Large intestine (tissue), 3 donors: ENCODE measurements at regions not wholly inside any gene's neighbourhood (a gene's known extent, or its start where the extent isn't known, plus 50 kb on each side); places are given as distances from the start of the nearest gene placed in this dataset.

Experiments
- DNase-seq, 2 donors: peaks; one replicate each; pipeline versions ENCODE4 v3.0.0 to v3.0.0-alpha.2; 2013
- H3K27ac ChIP-seq: one replicate; pipeline ENCODE4 v1.5.1; 2013; ENCODE audit warnings: low read length
- H3K27me3 ChIP-seq: 2 replicates; pipeline ENCODE4 v1.6.1; 2013; ENCODE audit warnings: low read length; ENCODE audit not compliant: control insufficient read depth, insufficient read depth
- H3K36me3 ChIP-seq: 2 replicates; pipeline ENCODE4 v1.6.1; 2013; ENCODE audit warnings: low read length; ENCODE audit not compliant: control insufficient read depth, insufficient read depth
- H3K4me1 ChIP-seq: one replicate; pipeline ENCODE4 v1.6.1; 2013; ENCODE audit warnings: low read length; ENCODE audit not compliant: control insufficient read depth, insufficient read depth
- H3K4me3 ChIP-seq: one replicate; pipeline ENCODE4 v1.5.1; 2013; ENCODE audit warnings: low read length
- H3K9me3 ChIP-seq: one replicate; pipeline ENCODE4 v1.6.1; 2013; ENCODE audit warnings: mild to moderate bottlenecking, low read depth, low read length, moderate library complexity; ENCODE audit not compliant: control insufficient read depth
- WGBS: methylation state at CpG from one replicate; pipeline ENCODE4 v1.1.5; 2013; ENCODE audit warnings: low lambda C conversion rate; ENCODE audit not compliant: insufficient coverage; 5-methylcytosine and 5-hydroxymethylcytosine counted together

- no peaks in the 10 kb centered on the region for H3K9me3 ChIP-seq
- no peak for DNase-seq
- no peak overlapping the region for H3K4me3 ChIP-seq
- H3K27me3 ChIP-seq = no peaks in the 10 kb centered on the region
- no peaks in the 10 kb centered on the region for H3K4me1 ChIP-seq
- no peak overlapping the region for H3K27ac ChIP-seq
- H3K36me3 ChIP-seq = no peaks in the 10 kb centered on the region
Measured at GRCh38 chr10:62652564-62652963, 152.0 kb upstream of the ADO start.

DNA sequence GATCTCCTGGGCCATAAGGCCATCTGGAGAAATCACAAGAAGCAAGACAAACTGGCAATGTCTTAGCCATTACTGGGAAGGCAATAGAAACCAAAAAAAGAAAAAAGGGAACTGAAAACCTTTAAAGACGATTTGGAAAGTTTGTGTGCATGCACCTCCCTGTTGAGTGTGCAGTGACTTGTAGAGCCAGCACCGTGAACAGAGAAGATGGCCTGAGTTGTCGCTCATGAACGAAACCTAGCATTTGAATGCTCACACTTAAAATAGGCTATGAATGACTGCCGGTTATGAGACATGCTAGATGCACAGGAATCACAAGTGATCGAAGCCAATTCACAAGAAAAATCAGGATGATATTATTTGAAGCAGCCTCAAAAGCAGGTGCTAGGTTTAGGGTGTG is 151.3 kb upstream of the ADO start:
- 100% methylated on average over 1 of the region's 6 CpGs for WGBS
- no peak for DNase-seq
- Histone ChIP-seq H3K4me1 (no peaks in the 10 kb centered on the region), H3K9me3 (no peaks in the 10 kb centered on the region), H3K27ac (no peak overlapping the region), H3K4me3 (no peak overlapping the region), H3K36me3 (no peaks in the 10 kb centered on the region), H3K27me3 (no peaks in the 10 kb centered on the region)

DNA sequence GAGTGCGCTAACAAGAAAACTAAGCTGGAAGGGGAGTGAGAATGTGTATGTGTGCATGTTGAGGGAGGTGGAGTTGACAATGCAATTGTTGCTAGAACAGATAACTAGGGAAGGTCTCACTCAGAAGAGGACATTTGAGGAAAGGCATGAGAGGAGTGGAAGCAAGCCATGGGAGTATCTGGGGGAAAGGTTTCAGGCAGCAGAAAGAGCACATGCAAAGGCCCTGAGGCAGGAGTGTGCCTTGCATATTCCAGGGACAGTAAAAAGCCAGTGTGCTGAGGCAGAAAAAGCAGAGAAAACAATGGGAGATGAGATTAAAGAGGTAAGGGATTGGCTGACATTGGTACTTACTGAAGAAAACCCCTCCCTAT is 149.6 kb upstream of the ADO start:
- H3K4me1 ChIP-seq = no peaks in the 10 kb centered on the region
- no peak overlapping the region for H3K4me3 ChIP-seq
- DNase-seq = no peak
- H3K27me3 ChIP-seq = no peaks in the 10 kb centered on the region
- 100% methylated on average over 1 of the region's 1 CpG for WGBS
- H3K9me3 ChIP-seq = no peaks in the 10 kb centered on the region
- H3K27ac ChIP-seq = no peak overlapping the region
- H3K36me3 ChIP-seq = no peaks in the 10 kb centered on the region

- H3K36me3 ChIP-seq = no peaks in the 10 kb centered on the region
- no peak overlapping the region for H3K4me3 ChIP-seq
- H3K27me3 ChIP-seq = no peaks in the 10 kb centered on the region
- H3K27ac ChIP-seq = no peak overlapping the region
- H3K4me1 ChIP-seq = no peaks in the 10 kb centered on the region
- no peak for DNase-seq
- no CpG with 5 or more reads among the region's 6 CpGs for WGBS
- H3K9me3 ChIP-seq = no peaks in the 10 kb centered on the region
Measured at GRCh38 chr10:62655337-62655994, 149.1 kb upstream of the ADO start.

- Histone ChIP-seq H3K4me1 (no peaks in the 10 kb centered on the region), H3K4me3 (no peak overlapping the region), H3K27ac (no peak overlapping the region), H3K27me3 (no peaks in the 10 kb centered on the region), H3K9me3 (no peaks in the 10 kb centered on the region), H3K36me3 (no peaks in the 10 kb centered on the region)
- WGBS = 100% methylated on average over 1 of the region's 20 CpGs
- no peak for DNase-seq
Measured at GRCh38 chr10:62657244-62657835, 147.2 kb upstream of the ADO start.

DNA sequence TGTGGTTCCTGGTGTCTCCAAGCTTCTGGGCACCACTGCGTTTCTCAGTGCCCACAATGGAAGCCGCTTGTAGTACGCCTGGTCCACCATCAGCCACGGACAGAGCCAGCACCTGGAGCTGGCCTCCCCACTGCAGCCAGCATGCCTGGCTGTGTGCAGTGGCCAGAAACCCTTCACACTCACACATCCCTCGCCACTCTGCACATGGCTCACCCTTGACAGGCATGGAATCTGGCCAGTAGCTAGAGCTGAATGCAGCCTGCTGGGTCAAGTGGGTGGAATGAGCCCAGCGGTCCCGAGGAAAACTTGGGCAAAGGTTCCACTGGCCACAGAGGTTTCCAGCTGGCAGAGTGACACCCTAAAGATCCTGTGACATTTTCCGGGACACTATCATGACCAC is 146.0 kb upstream of the ADO start:
- Histone ChIP-seq H3K36me3 (no peaks in the 10 kb centered on the region), H3K27ac (no peak overlapping the region), H3K4me3 (no peak overlapping the region), H3K9me3 (no peaks in the 10 kb centered on the region), H3K27me3 (no peaks in the 10 kb centered on the region), H3K4me1 (no peaks in the 10 kb centered on the region)
- no peak for DNase-seq
- WGBS = no CpG with 5 or more reads among the region's 8 CpGs

GRCh38 chr10:62661143-62661542 is 143.4 kb upstream of the ADO start:
- DNase-seq = no peak
- H3K9me3 ChIP-seq = no peaks in the 10 kb centered on the region
- H3K27ac ChIP-seq = no peak overlapping the region
- no peaks in the 10 kb centered on the region for H3K27me3 ChIP-seq
- no peaks in the 10 kb centered on the region for H3K4me1 ChIP-seq
- WGBS = no CpG with 5 or more reads among the region's 3 CpGs
- no peaks in the 10 kb centered on the region for H3K36me3 ChIP-seq
- no peak overlapping the region for H3K4me3 ChIP-seq

DNA sequence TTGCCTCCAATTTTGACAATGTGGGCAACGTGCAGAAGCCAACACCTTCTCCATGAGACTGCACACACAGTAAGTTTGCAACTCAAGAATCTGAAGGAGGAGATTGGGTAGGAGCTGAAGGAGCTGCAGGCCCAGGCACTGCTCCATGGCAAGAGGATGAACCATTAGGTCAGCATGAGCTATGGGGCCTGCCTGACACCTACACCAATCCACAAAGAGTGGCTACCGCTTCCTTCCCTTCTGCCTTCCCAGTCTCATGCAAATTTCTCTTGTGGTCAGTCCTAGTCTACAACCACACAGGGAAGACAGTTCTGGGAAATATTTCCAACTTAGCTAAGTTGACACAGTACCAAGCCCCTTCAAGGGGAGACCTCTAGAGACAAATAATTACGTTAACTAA is 142.0 kb upstream of the ADO start:
- Histone ChIP-seq H3K27ac (no peak overlapping the region), H3K36me3 (no peaks in the 10 kb centered on the region), H3K9me3 (no peaks in the 10 kb centered on the region), H3K4me3 (no peak overlapping the region), H3K27me3 (no peaks in the 10 kb centered on the region), H3K4me1 (no peaks in the 10 kb centered on the region)
- no CpG with 5 or more reads among the region's 3 CpGs for WGBS
- DNase-seq = no peak

DNA sequence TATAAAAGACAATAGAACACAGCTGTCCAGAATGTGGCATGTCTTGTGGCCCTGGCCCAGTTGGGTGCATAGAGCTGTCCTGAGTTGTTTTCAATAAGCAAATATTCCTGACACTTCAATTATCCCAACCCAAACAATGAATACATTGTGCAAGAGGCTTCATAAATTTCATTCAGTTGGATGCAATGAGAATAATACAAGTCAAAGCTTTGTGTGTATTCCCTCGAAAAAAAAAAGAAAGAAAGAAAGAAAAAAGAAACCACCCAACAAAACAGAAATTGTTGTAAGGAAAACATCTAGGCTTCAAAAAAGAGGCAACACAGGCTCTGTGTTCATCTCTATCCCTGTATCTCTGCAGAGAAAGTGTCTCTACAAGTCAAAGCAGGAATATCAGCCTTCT is 138.7 kb upstream of the ADO start:
- 100% methylated on average over 1 of the region's 1 CpG for WGBS
- H3K36me3 ChIP-seq = no peaks in the 10 kb centered on the region

DNA sequence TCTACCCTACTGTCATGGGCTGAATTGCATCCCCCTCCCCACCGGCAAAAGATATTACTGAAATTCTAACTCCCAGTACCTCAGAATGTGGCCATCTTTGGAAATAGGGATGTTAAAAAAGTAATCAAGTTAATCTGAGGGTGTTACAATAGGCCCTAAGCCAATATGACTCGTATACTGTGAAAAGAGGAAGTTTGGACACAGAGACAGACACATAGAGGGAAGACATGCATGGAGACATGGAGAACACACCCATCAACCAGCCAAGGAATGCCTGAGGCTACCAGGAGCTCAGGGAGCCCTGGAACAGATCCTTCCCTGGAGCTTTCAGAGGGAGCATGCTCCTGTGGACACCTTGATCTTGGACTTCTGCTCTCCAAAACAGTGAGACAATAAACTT is 138.2 kb upstream of the ADO start:
- Histone ChIP-seq H3K4me3 (no peak overlapping the region), H3K27ac (no peak overlapping the region), H3K9me3 (no peaks in the 10 kb centered on the region), H3K4me1 (no peaks in the 10 kb centered on the region), H3K36me3 (no peaks in the 10 kb centered on the region), H3K27me3 (no peaks in the 10 kb centered on the region)
- WGBS = no CpG with 5 or more reads among the region's 2 CpGs
- DNase-seq = no peak

More for the DNA sequence above, 138.7 kb upstream of the ADO start:
- Histone ChIP-seq H3K4me3 (no peak overlapping the region), H3K4me1 (no peaks in the 10 kb centered on the region), H3K27me3 (no peaks in the 10 kb centered on the region), H3K9me3 (no peaks in the 10 kb centered on the region), H3K27ac (no peak overlapping the region)
- DNase-seq = no peak

GRCh38 chr10:62669341-62669740 is 135.2 kb upstream of the ADO start:
- 100% methylated on average over 1 of the region's 4 CpGs for WGBS
- Histone ChIP-seq H3K36me3 (no peaks in the 10 kb centered on the region), H3K4me1 (no peaks in the 10 kb centered on the region), H3K4me3 (no peak overlapping the region), H3K9me3 (no peaks in the 10 kb centered on the region), H3K27ac (no peak overlapping the region), H3K27me3 (no peaks in the 10 kb centered on the region)
- no peak for DNase-seq
